ENCODE measurements at regions not wholly inside any gene's neighbourhood (a gene's known extent, or its start where the extent isn't known, plus 50 kb on each side); places are given as distances from the start of the nearest gene placed in this dataset.
A peak's percentile ranks its signal among the peaks of the same experiment; 100 is the strongest.

- H3K4me1 ChIP-seq, result no peaks in the 10 kb centered on the region
- no peaks in the 10 kb centered on the region for H3K27me3 ChIP-seq
- TF ChIP-seq POLR2A (IDR thresholded peaks at IDR 0.05) (no peak), CTCF (IDR thresholded peaks at IDR 0.05) (no peak), EP300 (IDR thresholded peaks at IDR 0.05) (no peak), POLR2AphosphoS5 (IDR thresholded peaks at IDR 0.05) (no peak)
- H3K36me3 ChIP-seq, result no peaks in the 10 kb centered on the region
- intact Hi-C loops (cut with DNase I; ENCODE audit: low total_unique reads), result no loop called here
- no peak overlapping the region for H3K27ac ChIP-seq
- H3K9me3 ChIP-seq, result peaks cover 0 to 26% (median 12%) of the 10 kb centered on the region in 4 donors
- 84 to 96% (median 85%) methylated on average over 1 of the region's 1 CpG for WGBS, 5 donors
- no peak overlapping the region for H3K4me3 ChIP-seq
- no peak for DNase-seq
These were observed 295.3 kb downstream of the MAP2K4 start for GRCh38 chr17:12316021-12316420.

GRCh38 chr17:12318571-12319266 lies 298.0 kb downstream of the MAP2K4 start:
- H3K27ac ChIP-seq, result peak overlapping the region in 4 of 5 donors; percentile 8 to 57 (median 50)
- TF ChIP-seq POLR2A (IDR thresholded peaks at IDR 0.05), result no peak
- TF ChIP-seq POLR2AphosphoS5 (IDR thresholded peaks at IDR 0.05), result no peak
- TF ChIP-seq CTCF (IDR thresholded peaks at IDR 0.05), result no peak
- TF ChIP-seq EP300 (IDR thresholded peaks at IDR 0.05), result no peak
- H3K36me3 ChIP-seq, result no peaks in the 10 kb centered on the region
- no peak overlapping the region for H3K4me3 ChIP-seq
- 61 to 76% (median 69%) methylated on average over 9 of the region's 9 CpGs for WGBS, 5 donors
- DNase-seq, result peak in 1 of 2 donors; percentile 43
- intact Hi-C loops (cut with DNase I; ENCODE audit: low total_unique reads), result no loop called here
- H3K9me3 ChIP-seq, result peaks cover 0 to 9% (median 0%) of the 10 kb centered on the region in 4 donors
- no peaks in the 10 kb centered on the region for H3K27me3 ChIP-seq
- H3K4me1 ChIP-seq, result no peaks in the 10 kb centered on the region

- TF ChIP-seq POLR2AphosphoS5 (IDR thresholded peaks at IDR 0.05) (peak in 1 of 3 donors; percentile 40), POLR2A (IDR thresholded peaks at IDR 0.05) (no peak)
These were observed 299.6 kb downstream of the MAP2K4 start for GRCh38 chr17:12320286-12320685.

GRCh38 chr17:12328204-12328603 lies 307.5 kb downstream of the MAP2K4 start:
- H3K27ac ChIP-seq, result no peak overlapping the region
- no peak for DNase-seq
- WGBS, 5 donors, result 79 to 90% (median 87%) methylated on average over 2 of the region's 2 CpGs
- H3K4me1 ChIP-seq, result no peaks in the 10 kb centered on the region
- no peak overlapping the region for H3K4me3 ChIP-seq
- H3K27me3 ChIP-seq, result no peaks in the 10 kb centered on the region
- intact Hi-C loops (cut with DNase I; ENCODE audit: low total_unique reads), result no loop called here
- peaks cover 0 to 21% (median 15%) of the 10 kb centered on the region in 4 donors for H3K9me3 ChIP-seq
- H3K36me3 ChIP-seq, result no peaks in the 10 kb centered on the region
- TF ChIP-seq POLR2A (IDR thresholded peaks at IDR 0.05) (no peak), POLR2AphosphoS5 (IDR thresholded peaks at IDR 0.05) (no peak), EP300 (IDR thresholded peaks at IDR 0.05) (no peak), CTCF (IDR thresholded peaks at IDR 0.05) (no peak)

More at GRCh38 chr17:12320286-12320685, 299.6 kb downstream of the MAP2K4 start:
- Histone ChIP-seq H3K27me3 (no peaks in the 10 kb centered on the region), H3K9me3 (no peaks in the 10 kb centered on the region), H3K4me1 (no peaks in the 10 kb centered on the region), H3K4me3 (no peak overlapping the region), H3K36me3 (no peaks in the 10 kb centered on the region), H3K27ac (peak overlapping the region in 1 of 5 donors; percentile 8)
- DNase-seq, result no peak
- intact Hi-C loops (cut with DNase I; ENCODE audit: low total_unique reads), result no loop called here
- WGBS, 5 donors, result 61 to 85% (median 72%) methylated on average over 4 of the region's 4 CpGs

- Histone ChIP-seq H3K9me3 (peaks cover 0 to 21% (median 15%) of the 10 kb centered on the region in 4 donors), H3K36me3 (no peaks in the 10 kb centered on the region), H3K27me3 (no peaks in the 10 kb centered on the region), H3K27ac (no peak overlapping the region), H3K4me1 (no peaks in the 10 kb centered on the region), H3K4me3 (no peak overlapping the region)
- no peak for DNase-seq
- intact Hi-C loops (cut with DNase I; ENCODE audit: low total_unique reads), result no loop called here
- TF ChIP-seq CTCF (IDR thresholded peaks at IDR 0.05) (no peak), POLR2A (IDR thresholded peaks at IDR 0.05) (no peak), EP300 (IDR thresholded peaks at IDR 0.05) (no peak)
- 85 to 91% (median 90%) methylated on average over 1 of the region's 1 CpG for WGBS, 5 donors
These were observed 309.8 kb downstream of the MAP2K4 start for GRCh38 chr17:12330456-12330855.
